IMR-90 (cell line): ENCODE measurements at regions not wholly inside any gene's neighbourhood (a gene's known extent, or its start where the extent isn't known, plus 50 kb on each side); places are given as distances from the start of the nearest gene placed in this dataset.

Experiments
- ATAC-seq: fragments of 200-7000 bp; cut with Tn5 transposase; 2 replicates; pipeline ENCODE4 v1.9.1; 2020; ENCODE audit warnings: low read depth, mild to moderate bottlenecking, moderate library complexity
- BruUV-seq: library from RNA; stranded (reverse); fragments of 400-500 nt; replicated peaks from 2 replicates; lab custom pipeline; 2021; lab: Mats Ljungman, UMichigan
- CTCF ChIA-PET: fragments of 300-600 bp; formaldehyde crosslinking; extraction: SDS; loops from one replicate; lab custom pipeline; 2021; ENCODE audit warnings: antibody characterized with exemption; lab: Yijun Ruan, JAX
- POLR2A ChIA-PET: fragments of 300-600 bp; sonication (Branson Sonifier 250); formaldehyde crosslinking; loops from one replicate; lab custom pipeline; 2022; ENCODE audit warnings: antibody characterized with exemption; ENCODE audit not compliant: unreplicated experiment; lab: Charles Lee
- DNase-seq: peaks from one replicate; pipeline ENCODE4 v3.0.0; 2013
- H2AFZ ChIP-seq: replicated peaks from 2 replicates; pipeline ENCODE3; 2013; ENCODE audit warnings: low read length, mild to moderate bottlenecking; ENCODE audit not compliant: poor library complexity
- H2AK5ac ChIP-seq: 2 replicates; pipeline ENCODE4 v1.6.1; 2013; ENCODE audit warnings: low read depth, low read length, inconsistent platforms
- H2AK9ac ChIP-seq: replicated peaks from 2 replicates; pipeline ENCODE3; 2013; ENCODE audit warnings: mild to moderate bottlenecking, low read depth, low read length, moderate library complexity; ENCODE audit not compliant: poor library complexity
- H2BK120ac ChIP-seq: 2 replicates; pipeline ENCODE4 v1.6.1; 2013; ENCODE audit warnings: low read depth, low read length, inconsistent platforms
- H2BK15ac ChIP-seq: 3 replicates; pipeline ENCODE4 v1.6.1; 2013; ENCODE audit warnings: low read depth, low read length, inconsistent platforms
- H2BK20ac ChIP-seq: 2 replicates; pipeline ENCODE4 v1.6.1; 2013; ENCODE audit warnings: low read depth, mild to moderate bottlenecking, inconsistent platforms, low read length, moderate library complexity
- H2BK5ac ChIP-seq: 2 replicates; pipeline ENCODE4 v1.6.1; 2013; ENCODE audit warnings: mild to moderate bottlenecking, low read depth, low read length, inconsistent platforms; ENCODE audit not compliant: poor library complexity, severe bottlenecking
- H3K14ac ChIP-seq: replicated peaks from 2 replicates; pipeline ENCODE4 v1.6.1; 2013; ENCODE audit warnings: low read depth, low read length, inconsistent platforms
- H3K18ac ChIP-seq: 2 replicates; pipeline ENCODE4 v1.6.1; 2013; ENCODE audit warnings: low read depth, low read length, control low read depth
- H3K23ac ChIP-seq: 2 replicates; pipeline ENCODE4 v1.6.1; 2013; ENCODE audit warnings: low read depth, low read length, inconsistent platforms
- H3K27ac ChIP-seq: 2 replicates; pipeline ENCODE4 v1.5.1; 2013; ENCODE audit warnings: mild to moderate bottlenecking, control low read depth, low read length; ENCODE audit not compliant: insufficient read depth
- H3K27me3 ChIP-seq: 2 replicates; pipeline ENCODE4 v1.6.1; 2013; ENCODE audit warnings: low read length; ENCODE audit not compliant: control insufficient read depth, insufficient read depth
- H3K36me3 ChIP-seq: 2 replicates; pipeline ENCODE4 v1.6.1; 2013; ENCODE audit warnings: low read length, mixed read lengths; ENCODE audit not compliant: control insufficient read depth, insufficient read depth
- H3K4ac ChIP-seq: 2 replicates; pipeline ENCODE4 v1.6.1; 2013; ENCODE audit warnings: low read depth, low read length, inconsistent platforms
- H3K4me1 ChIP-seq: 2 replicates; pipeline ENCODE4 v1.6.1; 2013; ENCODE audit warnings: low read length, mixed read lengths; ENCODE audit not compliant: control insufficient read depth, insufficient read depth
- H3K4me2 ChIP-seq: 2 replicates; pipeline ENCODE4 v1.6.1; 2013; ENCODE audit warnings: low read depth, mild to moderate bottlenecking, control low read depth, low read length, moderate library complexity
- H3K4me3 ChIP-seq: 2 replicates; pipeline ENCODE4 v1.5.1; 2013; ENCODE audit warnings: low read depth, mild to moderate bottlenecking, control low read depth, low read length, moderate library complexity; ENCODE audit not compliant: insufficient read depth
- H3K56ac ChIP-seq: 2 replicates; pipeline ENCODE4 v1.6.1; 2013; ENCODE audit warnings: low read length, inconsistent platforms; ENCODE audit not compliant: insufficient read depth; ENCODE audit errors: extremely low read depth
- H3K79me1 ChIP-seq, 2 experiments: 2 replicates each; pipeline ENCODE4 v1.6.1; 2013; ENCODE audit warnings: low read length in 2 of 2, inconsistent platforms in 1 of 2, low read depth in 1 of 2
- H3K9ac ChIP-seq: 2 replicates; pipeline ENCODE4 v1.6.1; 2013; ENCODE audit warnings: low read depth, low read length, control low read depth
- H3K9me1 ChIP-seq: 2 replicates; pipeline ENCODE4 v1.6.1; 2013; ENCODE audit warnings: low read length, inconsistent platforms; ENCODE audit not compliant: insufficient read depth
- H3K9me3 ChIP-seq: 2 replicates; pipeline ENCODE4 v1.6.1; 2013; ENCODE audit warnings: low read length; ENCODE audit not compliant: control insufficient read depth, insufficient read depth
- H4K20me1 ChIP-seq: 2 replicates; pipeline ENCODE4 v1.6.1; 2013; ENCODE audit warnings: low read length, inconsistent platforms; ENCODE audit not compliant: insufficient read depth
- H4K5ac ChIP-seq: 2 replicates; pipeline ENCODE4 v1.6.1; 2013; ENCODE audit warnings: mild to moderate bottlenecking, low read depth, low read length, control low read depth
- H4K8ac ChIP-seq, 2 experiments: 2 replicates each; pipeline ENCODE4 v1.6.1; 2013; ENCODE audit warnings: low read depth in 2 of 2, low read length in 2 of 2, control low read depth in 1 of 2, inconsistent platforms in 1 of 2
- H4K91ac ChIP-seq: 2 replicates; pipeline ENCODE4 v1.6.1; 2013; ENCODE audit warnings: low read depth, low read length, inconsistent platforms; ENCODE audit not compliant: insufficient read depth
- CHD1 ChIP-seq: IDR thresholded peaks from 2 replicates; pipeline ENCODE4 v1.6.1; 2012; ENCODE audit warnings: low read depth, low read length, improper control_type of control experiment
- MAFK ChIP-seq: IDR thresholded peaks from 2 replicates; pipeline ENCODE4 v1.6.1; 2012; ENCODE audit warnings: low read depth, low read length, improper control_type of control experiment
- POLR2A ChIP-seq: IDR thresholded peaks from 2 replicates; pipeline ENCODE4 v1.6.1; 2012; ENCODE audit warnings: mild to moderate bottlenecking, low read depth, low read length
- WGBS, 2 experiments: methylation state at CpG; one replicate each; pipeline versions ENCODE4 v1.1.5 to v1.1.7; 2013; ENCODE audit warnings: missing lambda C conversion rate in 2 of 2; ENCODE audit not compliant: insufficient read length in 1 of 2; ENCODE audit errors: extremely low coverage in 2 of 2; 5-methylcytosine and 5-hydroxymethylcytosine counted together
- dilution Hi-C: fragments of 300-500 bp; cut with HindIII; formaldehyde crosslinking; loops from one replicate; pipeline ENCODE4 v1.14.3; 2018; ENCODE audit warnings: low sequenced_read_pairs; ENCODE audit not compliant: unreplicated experiment
- in situ Hi-C: fragments of 300-500 bp; cut with MboI; formaldehyde crosslinking; loops from 3 replicates; pipeline ENCODE4 v1.14.3; 2019; ENCODE audit warnings: low sequenced_read_pairs, inconsistent platforms, mixed read lengths
- intact Hi-C: fragments of 100-400 bp; cut with micrococcal nuclease; formaldehyde crosslinking; loops from 2 replicates; pipeline ENCODE4 v1.10.0; 2022

- H2BK5ac ChIP-seq, result no peak overlapping the region
- no peak overlapping the region for H2AK5ac ChIP-seq
- WGBS, 2 experiments, result 8% methylated on average over 2 of the region's 4 CpGs; no CpG with 5 or more reads in 1 of the 2 experiments
- H3K9me1 ChIP-seq, result no peaks in the 10 kb centered on the region
- H3K27ac ChIP-seq, result no peak overlapping the region
- no peak overlapping the region for H2AFZ ChIP-seq
- DNase-seq (peak; percentile 23), ATAC-seq (peak; percentile 27; the same call in 1 of the 2 replicates)
- no peaks in the 10 kb centered on the region for H3K79me1 ChIP-seq
- intact Hi-C loops, result no loop called here
- no peak overlapping the region for H3K4ac ChIP-seq
- TF ChIP-seq CHD1 (no peak), MAFK (no peak), POLR2A (no peak)
- no peaks in the 10 kb centered on the region for H3K9me3 ChIP-seq
- H3K56ac ChIP-seq, result no peak overlapping the region
- no peak overlapping the region for H3K4me2 ChIP-seq
- H3K4me1 ChIP-seq, result no peaks in the 10 kb centered on the region
- dilution Hi-C loops, result no loop called here
- H2BK120ac ChIP-seq, result no peak overlapping the region
- no peaks in the 10 kb centered on the region; the same call in 1 of the 2 replicates for H3K27me3 ChIP-seq
- no peak overlapping the region for H2BK20ac ChIP-seq
- H4K8ac ChIP-seq, result no peak overlapping the region
- H4K91ac ChIP-seq, result no peak overlapping the region
- no peak overlapping the region for H4K5ac ChIP-seq
- H3K23ac ChIP-seq, result no peak overlapping the region
- CTCF ChIA-PET, result no interaction called here
- H2AK9ac ChIP-seq, result no peak overlapping the region
- no peak overlapping the region for H2BK15ac ChIP-seq
- no peak overlapping the region for H3K14ac ChIP-seq
- no peak overlapping the region for H3K4me3 ChIP-seq
- no peaks in the 10 kb centered on the region for H4K20me1 ChIP-seq
- POLR2A ChIA-PET, result no interaction called here
- no peak overlapping the region for H3K18ac ChIP-seq
- H3K9ac ChIP-seq, result no peak overlapping the region
- no peaks in the 10 kb centered on the region for H3K36me3 ChIP-seq
- in situ Hi-C loops, result no loop called here
- BruUV-seq, result no TSS peak
These were observed 376.5 kb downstream of the CDH11 start for GRCh38 chr16:64745258-64745930.
